WI38 (cell line): ENCODE measurements at regions not wholly inside any gene's neighbourhood (a gene's known extent, or its start where the extent isn't known, plus 50 kb on each side); places are given as distances from the start of the nearest gene placed in this dataset.

Experiments used
- H3K4me3 ChIP-seq: 2 replicates; pipeline ENCODE4 v1.5.1; 2011; ENCODE audit warnings: low read depth, mild to moderate bottlenecking, control low read depth, low read length
- TF ChIP-seq, protein P1 (sequence below): IDR thresholded peaks from 2 replicates; pipeline ENCODE4 v1.5.1; 2012; ENCODE audit warnings: low read depth, mild to moderate bottlenecking, control low read depth, low read length

DNA sequence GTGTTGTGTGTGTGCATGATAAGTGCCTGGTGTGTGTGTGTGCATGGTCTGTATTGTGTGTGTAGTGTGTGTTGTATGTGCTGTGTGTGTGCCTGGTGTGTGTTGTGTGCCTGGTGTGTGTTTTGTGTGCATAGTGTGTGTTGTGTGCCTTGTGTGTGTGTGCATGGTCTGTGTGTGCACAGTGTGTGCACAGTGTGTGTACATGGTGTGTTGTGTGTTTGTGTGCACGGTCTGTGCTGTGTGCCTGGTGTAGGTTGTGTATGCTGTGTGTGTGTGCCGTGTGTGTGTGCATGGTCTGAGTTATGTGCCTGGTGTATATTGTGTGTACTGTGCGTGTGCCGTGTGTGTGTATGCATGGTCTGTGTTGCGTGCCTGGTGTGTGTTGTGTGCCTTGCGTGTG lies 403.0 kb upstream of the RNF32 start:
- TF ChIP-seq, protein P1, sequence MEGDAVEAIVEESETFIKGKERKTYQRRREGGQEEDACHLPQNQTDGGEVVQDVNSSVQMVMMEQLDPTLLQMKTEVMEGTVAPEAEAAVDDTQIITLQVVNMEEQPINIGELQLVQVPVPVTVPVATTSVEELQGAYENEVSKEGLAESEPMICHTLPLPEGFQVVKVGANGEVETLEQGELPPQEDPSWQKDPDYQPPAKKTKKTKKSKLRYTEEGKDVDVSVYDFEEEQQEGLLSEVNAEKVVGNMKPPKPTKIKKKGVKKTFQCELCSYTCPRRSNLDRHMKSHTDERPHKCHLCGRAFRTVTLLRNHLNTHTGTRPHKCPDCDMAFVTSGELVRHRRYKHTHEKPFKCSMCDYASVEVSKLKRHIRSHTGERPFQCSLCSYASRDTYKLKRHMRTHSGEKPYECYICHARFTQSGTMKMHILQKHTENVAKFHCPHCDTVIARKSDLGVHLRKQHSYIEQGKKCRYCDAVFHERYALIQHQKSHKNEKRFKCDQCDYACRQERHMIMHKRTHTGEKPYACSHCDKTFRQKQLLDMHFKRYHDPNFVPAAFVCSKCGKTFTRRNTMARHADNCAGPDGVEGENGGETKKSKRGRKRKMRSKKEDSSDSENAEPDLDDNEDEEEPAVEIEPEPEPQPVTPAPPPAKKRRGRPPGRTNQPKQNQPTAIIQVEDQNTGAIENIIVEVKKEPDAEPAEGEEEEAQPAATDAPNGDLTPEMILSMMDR: no peak
- no peak overlapping the region for H3K4me3 ChIP-seq

DNA sequence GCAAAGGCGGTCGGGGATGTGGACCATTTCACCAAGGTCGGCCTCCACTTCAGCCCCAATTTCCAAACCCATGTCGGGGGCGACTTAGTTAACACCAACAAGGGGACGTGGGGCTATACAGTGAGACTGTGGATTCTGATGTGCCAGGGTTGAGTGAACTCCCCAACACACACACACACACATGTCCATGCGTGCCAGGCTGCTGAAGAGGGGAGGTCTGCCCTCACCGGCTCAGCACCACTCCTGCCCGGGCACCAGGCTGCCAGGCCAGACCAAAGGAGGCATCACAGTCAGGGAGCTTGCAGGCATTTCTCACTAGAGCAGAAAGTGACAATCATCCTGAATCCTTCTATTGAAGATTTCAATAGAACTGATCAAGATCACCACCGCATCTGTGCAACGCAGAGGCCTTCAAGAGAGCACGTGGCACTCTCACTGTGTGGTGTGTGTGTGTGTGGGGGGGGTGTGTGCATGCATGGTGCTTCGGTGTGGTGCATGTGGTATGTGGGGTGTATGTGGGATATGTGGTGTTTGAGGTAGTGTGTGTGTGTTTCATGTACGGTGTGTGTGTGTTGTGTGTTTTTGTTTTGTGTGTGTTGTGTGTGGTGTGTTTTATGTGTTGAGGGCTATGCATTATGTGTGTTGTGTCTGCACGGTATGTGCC lies 403.5 kb upstream of the RNF32 start:
- no peak overlapping the region for H3K4me3 ChIP-seq
- TF ChIP-seq, protein P1: no peak

DNA sequence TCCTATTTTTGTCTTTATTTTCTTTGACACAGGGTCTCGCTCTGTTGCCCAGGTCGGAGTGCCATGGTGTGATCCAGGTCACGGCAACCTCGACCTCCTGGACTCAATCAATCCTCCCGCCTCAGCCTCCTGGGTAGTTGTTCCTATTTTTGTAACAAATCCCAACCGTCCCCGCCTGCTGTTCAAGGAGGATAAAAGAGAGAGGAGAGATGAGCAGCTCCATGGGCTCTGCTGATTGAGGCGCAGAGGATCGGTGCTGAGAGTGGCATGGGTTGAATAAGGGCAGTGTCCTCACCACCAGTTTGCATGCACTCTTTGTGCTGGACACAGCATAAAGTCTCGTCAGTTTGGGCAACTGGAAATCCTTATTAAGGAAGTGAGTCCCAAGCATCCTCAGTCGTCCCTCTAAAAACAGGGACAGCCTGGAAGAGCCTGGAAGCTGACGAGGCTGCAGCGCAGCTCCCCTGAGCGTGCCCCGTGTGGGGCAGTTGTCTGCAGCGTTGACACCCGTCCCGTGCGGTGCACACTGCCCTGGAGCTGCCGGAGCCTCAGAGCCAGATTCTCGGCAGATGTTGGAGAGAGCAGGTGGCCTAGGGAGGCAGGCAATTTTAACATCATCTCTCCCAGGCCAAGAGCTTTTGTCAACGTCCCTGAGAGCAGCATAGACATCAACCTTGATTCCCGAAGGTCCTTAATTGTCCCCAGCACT lies 404.2 kb upstream of the RNF32 start:
- no peak overlapping the region for H3K4me3 ChIP-seq
- TF ChIP-seq, protein P1: no peak

DNA sequence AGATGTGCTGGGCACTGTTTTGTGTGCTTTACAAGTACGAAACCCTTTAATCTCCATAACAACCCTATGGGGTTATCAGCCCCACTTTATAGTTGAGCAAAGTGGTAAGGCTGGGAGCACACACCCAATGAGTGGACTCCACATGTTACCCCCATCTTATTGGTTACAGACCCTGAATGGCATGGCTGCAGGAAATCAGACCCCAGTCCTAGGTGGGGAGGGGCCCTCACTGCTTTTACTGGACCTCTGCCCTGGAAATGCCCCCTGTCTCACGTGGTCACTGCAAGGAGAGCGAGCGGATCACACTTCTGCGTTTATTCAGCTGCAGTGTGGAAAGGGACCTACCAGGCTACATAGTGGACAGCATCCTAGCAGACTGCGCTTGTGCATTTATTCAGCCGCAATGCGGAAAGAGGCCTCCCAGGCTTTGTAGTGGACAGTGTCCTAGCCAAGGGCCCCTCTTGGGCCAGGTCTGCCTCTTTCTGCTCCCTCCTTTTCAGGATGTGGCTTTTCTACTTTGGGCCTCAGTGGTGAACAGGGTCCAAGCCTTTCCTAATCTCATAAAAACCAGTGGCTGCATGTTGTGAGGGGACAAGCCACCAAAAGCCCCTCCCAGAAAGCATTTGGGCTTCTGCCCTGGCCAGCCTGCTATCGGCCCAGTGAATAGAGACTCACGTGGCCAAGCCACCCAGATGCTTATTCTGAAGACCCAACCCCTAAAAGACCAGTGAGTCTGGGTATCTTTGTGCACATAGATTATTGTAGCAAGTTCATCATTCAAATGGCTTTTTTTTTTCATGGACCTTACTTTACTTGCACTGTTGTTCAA lies 405.7 kb upstream of the RNF32 start:
- H3K4me3 ChIP-seq: no peak overlapping the region
- TF ChIP-seq, protein P1: no peak

DNA sequence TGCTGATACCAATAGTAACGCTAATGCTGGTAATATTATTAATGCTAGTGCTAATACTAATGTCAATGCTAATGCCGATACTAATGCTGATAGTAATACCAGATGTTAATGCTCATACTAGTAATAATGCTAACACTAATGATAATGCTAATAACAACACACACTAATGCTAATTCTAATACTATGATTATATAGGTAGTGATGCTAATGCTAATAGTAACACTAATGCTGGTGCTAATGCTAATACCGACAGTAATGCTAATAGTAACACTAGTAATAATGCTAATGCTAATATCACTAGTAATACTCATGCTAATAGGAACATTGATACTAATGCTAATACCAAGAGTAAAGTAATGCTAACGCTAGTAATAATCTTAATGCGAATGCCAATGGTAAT lies 406.4 kb upstream of the RNF32 start:
- TF ChIP-seq, protein P1: no peak
- no peak overlapping the region for H3K4me3 ChIP-seq

DNA sequence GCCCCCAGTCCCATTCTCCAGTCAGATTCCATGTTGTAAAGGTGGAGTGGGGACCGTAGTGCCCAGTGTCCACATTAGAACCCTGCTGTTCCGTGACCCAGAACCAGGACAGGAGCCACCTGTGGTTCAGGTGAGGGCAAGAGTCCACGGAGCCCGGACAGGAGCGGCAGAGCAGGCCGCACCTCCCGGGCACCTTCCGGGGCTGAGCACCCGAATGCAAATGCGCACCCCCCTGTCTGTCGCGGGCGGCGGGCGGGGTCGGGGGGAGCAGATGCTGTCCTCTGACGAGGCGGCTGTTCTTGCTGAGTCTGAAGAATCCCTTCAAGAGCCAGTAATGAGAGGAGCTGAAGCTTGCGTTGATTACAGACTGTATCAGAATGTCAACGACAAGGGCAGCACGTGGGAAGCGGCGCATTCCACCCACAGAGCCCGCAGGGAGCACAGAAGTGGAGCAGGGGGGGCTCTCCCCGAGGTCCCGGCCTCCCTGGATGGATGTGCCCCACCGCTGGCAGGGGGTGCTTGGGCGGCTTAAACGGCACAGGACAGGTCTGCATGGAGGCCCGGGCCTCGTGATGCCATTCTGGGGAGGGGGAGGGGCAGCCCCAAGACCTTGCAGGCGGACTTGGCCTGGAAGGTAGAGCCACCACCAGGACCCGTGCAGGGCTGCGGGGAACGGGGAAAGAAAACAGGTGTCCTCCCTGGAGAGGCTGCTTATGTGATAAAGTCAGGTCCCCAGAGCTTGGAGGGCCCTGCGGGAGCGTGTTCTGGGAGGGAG lies 407.5 kb upstream of the RNF32 start:
- TF ChIP-seq, protein P1: no peak
- H3K4me3 ChIP-seq: no peak overlapping the region
